SU-DHL-6 (cell line): ENCODE measurements at regions not wholly inside any gene's neighbourhood (a gene's known extent, or its start where the extent isn't known, plus 50 kb on each side); places are given as distances from the start of the nearest gene placed in this dataset.
"Not testable (repeated sequence)": the region's sequence is repeated elsewhere in the genome, so short reads cannot be mapped to it uniquely, and the experiment has no call there.

Experiments used
- H2AFZ ChIP-seq: fragments of 200-600 bp; sonication (generic); 2 replicates; pipeline ENCODE4 v1.6.1; 2014; ENCODE audit warnings: low read depth, mild to moderate bottlenecking, moderate library complexity, mixed read lengths, antibody characterized with exemption, low read length; ENCODE audit not compliant: severe bottlenecking
- H3F3A ChIP-seq: fragments of 200-600 bp; shearing (Covaris generic); 2 replicates; pipeline ENCODE4 v1.6.0; 2016; ENCODE audit warnings: antibody characterized with exemption, mild to moderate bottlenecking; ENCODE audit not compliant: insufficient read depth
- H3K27ac ChIP-seq: fragments of 200-600 bp; sonication (generic); 2 replicates; pipeline ENCODE4 v1.5.1; 2016; ENCODE audit warnings: low read depth, mild to moderate bottlenecking, low read length, moderate library complexity, mixed read lengths
- H3K27me3 ChIP-seq: fragments of 200-600 bp; sonication (generic), shearing (Covaris generic); 2 replicates; pipeline ENCODE4 v1.6.0; 2014; ENCODE audit warnings: mild to moderate bottlenecking, low read length
- H3K36me3 ChIP-seq: fragments of 200-600 bp; sonication (generic); 2 replicates; pipeline ENCODE4 v1.6.1; 2014; ENCODE audit warnings: mild to moderate bottlenecking, low read length, mixed read lengths
- H3K4me2 ChIP-seq: fragments of 300-600, 200-600 bp; shearing (Covaris generic), sonication (generic); 2 replicates; pipeline ENCODE4 v1.6.0; 2014; ENCODE audit warnings: low read length, low read depth, mild to moderate bottlenecking; ENCODE audit not compliant: poor library complexity, severe bottlenecking
- H3K4me3 ChIP-seq: fragments of 200-600 bp; sonication (generic); 2 replicates; pipeline ENCODE4 v1.5.1; 2014; ENCODE audit warnings: antibody characterized with exemption, low read length, mild to moderate bottlenecking, mixed read lengths; ENCODE audit not compliant: insufficient read depth, poor library complexity, severe bottlenecking
- H3K79me2 ChIP-seq: fragments of 200-600 bp; sonication (generic); 2 replicates; pipeline ENCODE4 v1.6.1; 2014; ENCODE audit warnings: mild to moderate bottlenecking, low read length, moderate library complexity; ENCODE audit not compliant: insufficient read depth
- H3K9ac ChIP-seq: fragments of 200-600 bp; sonication (generic); 2 replicates; pipeline ENCODE4 v1.7.0; 2014; ENCODE audit warnings: mild to moderate bottlenecking, low read length
- H3K9me2 ChIP-seq: fragments of 200-600 bp; sonication (generic); replicated peaks from 2 replicates; pipeline ENCODE4 v1.6.1; 2014; ENCODE audit warnings: low read length; ENCODE audit not compliant: insufficient read depth
- H3K9me3 ChIP-seq: fragments of 200-600 bp; sonication (generic); 2 replicates; pipeline ENCODE4 v1.6.1; 2014; ENCODE audit warnings: low read length, mixed read lengths; ENCODE audit not compliant: insufficient read depth
- H4K20me1 ChIP-seq: fragments of 200-600 bp; sonication (generic); 2 replicates; pipeline ENCODE4 v1.6.1; 2014; ENCODE audit warnings: low read depth, mild to moderate bottlenecking, antibody characterized with exemption, low read length, moderate library complexity, mixed read lengths
- CTCF ChIP-seq: fragments of 200-600 bp; sonication (generic); IDR thresholded peaks from one replicate; pipeline ENCODE4 v1.5.1; 2017; ENCODE audit warnings: antibody characterized with exemption, mild to moderate bottlenecking, low read length, moderate library complexity; ENCODE audit not compliant: insufficient read depth, poor library complexity, severe bottlenecking
- EZH2phosphoT487 ChIP-seq: fragments of 200-600 bp; sonication (generic), shearing (Covaris generic); conservative IDR thresholded peaks from 2 replicates; pipeline ENCODE4 v1.6.1; 2018; ENCODE audit warnings: mild to moderate bottlenecking, antibody characterized with exemption, low read length, moderate library complexity, mixed read lengths

GRCh38 chrX:131649741-131650140, 105.9 kb downstream of the OR13H1 start:
- H3F3A ChIP-seq: no peaks in the 10 kb centered on the region
- no peaks in the 10 kb centered on the region for H4K20me1 ChIP-seq
- H3K27me3 ChIP-seq: no peaks in the 10 kb centered on the region
- H3K36me3 ChIP-seq: no peaks in the 10 kb centered on the region
- no peaks in the 10 kb centered on the region for H3K9me2 ChIP-seq
- H2AFZ ChIP-seq: no peak overlapping the region
- no peak for TF ChIP-seq EZH2phosphoT487
- no peak for TF ChIP-seq CTCF
- H3K9me3 ChIP-seq: no peaks in the 10 kb centered on the region
- no peak overlapping the region for H3K4me2 ChIP-seq
- no peaks in the 10 kb centered on the region for H3K79me2 ChIP-seq
- no peak overlapping the region for H3K27ac ChIP-seq
- no peak overlapping the region for H3K4me3 ChIP-seq
- H3K9ac ChIP-seq: no peak overlapping the region

GRCh38 chrX:131650637-131651410, 107.0 kb downstream of the OR13H1 start:
- no peaks in the 10 kb centered on the region for H3K9me3 ChIP-seq
- no peaks in the 10 kb centered on the region for H3K9me2 ChIP-seq
- H3F3A ChIP-seq: no peaks in the 10 kb centered on the region
- H3K27ac ChIP-seq: no peak overlapping the region
- no peak overlapping the region for H3K4me3 ChIP-seq
- no peaks in the 10 kb centered on the region for H3K36me3 ChIP-seq
- no peaks in the 10 kb centered on the region for H3K79me2 ChIP-seq
- TF ChIP-seq CTCF (no peak), EZH2phosphoT487 (no peak)
- H2AFZ ChIP-seq: no peak overlapping the region
- H3K27me3 ChIP-seq: no peaks in the 10 kb centered on the region
- H3K4me2 ChIP-seq: no peak overlapping the region
- H4K20me1 ChIP-seq: no peaks in the 10 kb centered on the region
- no peak overlapping the region for H3K9ac ChIP-seq

- H4K20me1 ChIP-seq, H3K9ac ChIP-seq, H3K79me2 ChIP-seq, H3K27me3 ChIP-seq, H3K9me3 ChIP-seq, H2AFZ ChIP-seq, H3K4me2 ChIP-seq, H3K36me3 ChIP-seq, H3K27ac ChIP-seq, H3F3A ChIP-seq, H3K4me3 ChIP-seq, H3K9me2 ChIP-seq: not testable (repeated sequence)
Observed at GRCh38 chrX:131663726-131664125, 119.9 kb downstream of the OR13H1 start.

- H3K9me3 ChIP-seq: no peaks in the 10 kb centered on the region
- H3K79me2 ChIP-seq: no peaks in the 10 kb centered on the region
- H3K36me3 ChIP-seq: no peaks in the 10 kb centered on the region
- H2AFZ ChIP-seq: no peak overlapping the region
- H3K27me3 ChIP-seq: no peaks in the 10 kb centered on the region
- H4K20me1 ChIP-seq: no peaks in the 10 kb centered on the region
- TF ChIP-seq EZH2phosphoT487 (no peak), CTCF (no peak)
- H3K27ac ChIP-seq: no peak overlapping the region
- H3K4me3 ChIP-seq: no peak overlapping the region
- H3K9me2 ChIP-seq: no peaks in the 10 kb centered on the region
- no peak overlapping the region for H3K4me2 ChIP-seq
- no peaks in the 10 kb centered on the region for H3F3A ChIP-seq
- no peak overlapping the region for H3K9ac ChIP-seq
Observed at GRCh38 chrX:131671735-131672134, 127.9 kb downstream of the OR13H1 start.
